ENCODE measurements at regions not wholly inside any gene's neighbourhood (a gene's known extent, or its start where the extent isn't known, plus 50 kb on each side); places are given as distances from the start of the nearest gene placed in this dataset.

- no peak for TF ChIP-seq RNF2 (IDR thresholded peaks at IDR 0.05; ENCODE audit: borderline replicate concordance, low read depth)
These were observed 59.3 kb upstream of the IL6 start (continued) for GRCh38 chr7:22667562-22668239.

GRCh38 chr7:22667187-22667561 is 59.8 kb upstream of the IL6 start:
- Histone ChIP-seq H3K4me3 (no peak overlapping the region), H3K9me3 (no peaks in the 10 kb centered on the region), H3K4me2 (peak overlapping the region; percentile 41), H3K27ac (peak overlapping the region; percentile 38 to 80; a peak in 5 of 6 replicates), H3K4me1 (peaks cover 53% of the 10 kb centered on the region)
- POLR2A ChIA-PET: interaction anchor here (1.3 kb wide), 1 partner anchor 105 kb away, joined by 3 read pairs; no protein-coding TSS in a partner anchor
- CTCF ChIA-PET: interaction anchor here (1.5 to 3.3 kb wide), 3 partner anchors 16 to 108 kb away, joined by 3 to 17 read pairs (median 4); no protein-coding TSS in a partner anchor
- FAIRE-seq: no peak
- no peak; a peak in 1 of 6 replicates for ATAC-seq
- TF ChIP-seq ATOH8 (CRISPR knock-in tag; IDR thresholded peaks at IDR 0.05; ENCODE audit: low read depth) (no peak), HEYL (CRISPR knock-in tag; IDR thresholded peaks at IDR 0.05) (no peak)
- no peak for DNase-seq (ENCODE audit: low read depth in 1 of 2, low spot score in 1 of 2)
- WGBS (ENCODE audit: missing lambda C conversion rate): 94% methylated on average over 13 of the region's 13 CpGs

- WGBS (ENCODE audit: missing lambda C conversion rate): 15% methylated on average over 1 of the region's 1 CpG
- no peak for TF ChIP-seq GATA3 (IDR thresholded peaks at IDR 0.05; ENCODE audit: borderline replicate concordance)
- no peak for TF ChIP-seq USF2 (IDR thresholded peaks at IDR 0.05)
- TF ChIP-seq ELK1 (IDR thresholded peaks at IDR 0.05; ENCODE audit: low read depth, low read length): no peak
- H3K4me3 ChIP-seq: no peak overlapping the region
- ATAC-seq (peak in 1 of 2 experiments; percentile 27; a peak in 2 of 6 replicates), DNase-seq (ENCODE audit: low read depth in 1 of 2, low spot score in 1 of 2) (no peak), FAIRE-seq (no peak)
- no peaks in the 10 kb centered on the region for H3K9me3 ChIP-seq
- H3K4me2 ChIP-seq: peak overlapping the region; percentile 41
- peak overlapping the region in 1 of 2 experiments; percentile 80; a peak in 4 of 6 replicates for H3K27ac ChIP-seq
- ChIA-PET POLR2A (no interaction called here), CTCF (interaction anchor here (1.5 to 3.3 kb wide), 3 partner anchors 16 to 107 kb away, joined by 3 to 17 read pairs (median 4); no protein-coding TSS in a partner anchor)
- peaks cover 48% of the 10 kb centered on the region for H3K4me1 ChIP-seq
These were observed 60.3 kb upstream of the IL6 start for GRCh38 chr7:22666732-22667131.

- ChIA-PET CTCF (no interaction called here), POLR2A (no interaction called here)
- FAIRE-seq (no peak), ATAC-seq (no peak), DNase-seq (ENCODE audit: low read depth in 1 of 2, low spot score in 1 of 2) (no peak)
- Histone ChIP-seq H3K4me3 (no peak overlapping the region), H3K4me2 (no peak overlapping the region), H3K9me3 (no peaks in the 10 kb centered on the region), H3K27ac (0 out of 6 replicates have a peak overlapping the region, but pooled peaks of 1 of the 2 experiments have one; percentile 25), H3K4me1 (peaks cover 41% of the 10 kb centered on the region)
- WGBS (ENCODE audit: missing lambda C conversion rate): 91% methylated on average over 7 of the region's 7 CpGs
- TF ChIP-seq NR3C1 (IDR thresholded peaks at IDR 0.05) (no peak), SMC3 (IDR thresholded peaks at IDR 0.05) (no peak), ZSCAN20 (CRISPR knock-in tag; IDR thresholded peaks at IDR 0.05) (no peak), NPAS2 (CRISPR knock-in tag; IDR thresholded peaks at IDR 0.05; ENCODE audit: borderline replicate concordance) (no peak), CTCF (IDR thresholded peaks at IDR 0.05) (no peak), KDM1A (IDR thresholded peaks at IDR 0.05; ENCODE audit: low read depth) (no peak), HES2 (IDR thresholded peaks at IDR 0.05) (no peak), MAZ (IDR thresholded peaks at IDR 0.05; ENCODE audit: borderline replicate concordance, low read depth, low read length) (no peak), FOXS1 (CRISPR knock-in tag; IDR thresholded peaks at IDR 0.05) (no peak), SREBF2 (IDR thresholded peaks at IDR 0.05) (no peak), TP53 (CRISPR knock-in tag; IDR thresholded peaks at IDR 0.05) (no peak), ATOH8 (CRISPR knock-in tag; IDR thresholded peaks at IDR 0.05; ENCODE audit: low read depth) (no peak), CBX2 (IDR thresholded peaks at IDR 0.05; ENCODE audit: borderline replicate concordance, low read depth) (no peak), RAD21 (conservative IDR thresholded peaks at IDR 0.05 in 1 of 2, IDR thresholded peaks at IDR 0.05 in 1 of 2) (no peak), PBX3 (IDR thresholded peaks at IDR 0.05) (no peak), GATA3 (IDR thresholded peaks at IDR 0.05; ENCODE audit: borderline replicate concordance) (no peak), POLR2AphosphoS2 (conservative IDR thresholded peaks at IDR 0.05; ENCODE audit: low read length) (no peak)
These were observed 61.1 kb upstream of the IL6 start for GRCh38 chr7:22665923-22666322.
